GM23248 (cell line): ENCODE measurements at regions not wholly inside any gene's neighbourhood (a gene's known extent, or its start where the extent isn't known, plus 50 kb on each side); places are given as distances from the start of the nearest gene placed in this dataset.
A peak's percentile ranks its signal among the peaks of the same experiment; 100 is the strongest.

ENCODE experiments used
- DNase-seq: peaks from one replicate; pipeline ENCODE4 v3.0.0-alpha.2; 2015
- H2AFZ ChIP-seq: fragments of 200-600 bp; sonication (generic); 2 replicates; pipeline ENCODE4 v1.6.1; 2016; ENCODE audit warnings: antibody characterized with exemption
- H3F3A ChIP-seq: fragments of 200-600 bp; sonication (generic); 2 replicates; pipeline ENCODE4 v1.6.1; 2016; ENCODE audit warnings: mild to moderate bottlenecking, antibody characterized with exemption, mixed run types; ENCODE audit not compliant: insufficient read depth
- H3K27ac ChIP-seq: fragments of 200-600 bp; sonication (generic); 2 replicates; pipeline ENCODE4 v1.5.1; 2016; ENCODE audit warnings: mild to moderate bottlenecking
- H3K27me3 ChIP-seq: fragments of 200-600 bp; sonication (generic); replicated peaks from 2 replicates; pipeline ENCODE4 v1.6.1; 2016; ENCODE audit warnings: mild to moderate bottlenecking; ENCODE audit not compliant: insufficient read depth
- H3K36me3 ChIP-seq: fragments of 200-600 bp; sonication (generic); 2 replicates; pipeline ENCODE4 v1.6.1; 2016; ENCODE audit warnings: low read depth, mild to moderate bottlenecking
- H3K4me1 ChIP-seq: fragments of 200-600 bp; sonication (generic); 2 replicates; pipeline ENCODE4 v1.6.1; 2016; ENCODE audit warnings: mild to moderate bottlenecking; ENCODE audit not compliant: insufficient read depth
- H3K4me2 ChIP-seq: fragments of 200-600 bp; sonication (generic); one replicate; pipeline ENCODE4 v1.6.1; 2016; ENCODE audit warnings: mild to moderate bottlenecking; ENCODE audit not compliant: unreplicated experiment
- H3K4me3 ChIP-seq: fragments of 200-600 bp; sonication (generic); 2 replicates; pipeline ENCODE4 v1.5.1; 2016; ENCODE audit warnings: mild to moderate bottlenecking
- H3K79me2 ChIP-seq: fragments of 200-600 bp; sonication (generic); 2 replicates; pipeline ENCODE4 v1.6.1; 2016; ENCODE audit warnings: mild to moderate bottlenecking; ENCODE audit not compliant: insufficient read depth
- H3K9ac ChIP-seq: fragments of 200-600 bp; sonication (generic); 2 replicates; pipeline ENCODE4 v1.6.1; 2016; ENCODE audit warnings: mild to moderate bottlenecking
- H3K9me2 ChIP-seq: fragments of 200-600 bp; sonication (generic); 2 replicates; pipeline ENCODE4 v1.6.1; 2016; ENCODE audit warnings: mixed run types, mild to moderate bottlenecking, moderate library complexity; ENCODE audit not compliant: insufficient read depth
- H3K9me3 ChIP-seq: fragments of 200-600 bp; sonication (generic); one replicate; pipeline ENCODE4 v1.6.1; 2017; ENCODE audit warnings: low read depth
- H4K20me1 ChIP-seq: fragments of 200-600 bp; sonication (generic); 2 replicates; pipeline ENCODE4 v1.6.0; 2016; ENCODE audit not compliant: insufficient read depth
- EZH2 ChIP-seq: fragments of 200-600 bp; sonication (generic); IDR thresholded peaks from 2 replicates; pipeline ENCODE4 v1.6.1; 2018; ENCODE audit warnings: antibody characterized with exemption, mild to moderate bottlenecking; ENCODE audit not compliant: insufficient read depth, poor library complexity, severe bottlenecking
- EZH2phosphoT487 ChIP-seq: fragments of 200-600 bp; sonication (generic); IDR thresholded peaks from 2 replicates; pipeline ENCODE4 v1.6.1; 2018; ENCODE audit warnings: antibody characterized with exemption, moderate library complexity, mild to moderate bottlenecking, low read depth; ENCODE audit not compliant: insufficient read depth
- WGBS, 2 experiments: methylation state at CpG; one replicate each; pipeline ENCODE4 v1.1.6; 2015 to 2017; ENCODE audit warnings: low lambda C conversion rate in 2 of 2, low coverage in 1 of 2; ENCODE audit errors: missing lambda C conversion rate in 2 of 2; 5-methylcytosine and 5-hydroxymethylcytosine counted together
- in situ Hi-C: fragments of 300-500 bp; cut with MboI; formaldehyde crosslinking; loops from 2 replicates; pipeline ENCODE4 v1.15.0; 2020

- no peaks in the 10 kb centered on the region for H3K36me3 ChIP-seq
- no peaks in the 10 kb centered on the region for H4K20me1 ChIP-seq
- H3K4me1 ChIP-seq, result 0 out of 2 replicates have a peak, but pooled peaks cover 5% of the 10 kb centered on the region
- no peak for TF ChIP-seq EZH2phosphoT487
- TF ChIP-seq EZH2, result no peak
- H2AFZ ChIP-seq, result no peak overlapping the region
- WGBS, 2 experiments, result 66 to 69% methylated on average over 3 of the region's 3 CpGs
- in situ Hi-C loops, result loop anchor here (10.0 kb wide), 1 partner anchor 1180 kb away; no protein-coding TSS in a partner anchor
- H3K27me3 ChIP-seq, result no peaks in the 10 kb centered on the region
- H3K79me2 ChIP-seq, result no peaks in the 10 kb centered on the region
- no peak overlapping the region for H3K4me2 ChIP-seq
- no peak overlapping the region for H3K4me3 ChIP-seq
- H3K9me3 ChIP-seq, result no peaks in the 10 kb centered on the region
- DNase-seq, result no peak
- H3F3A ChIP-seq, result no peaks in the 10 kb centered on the region
- H3K9ac ChIP-seq, result no peak overlapping the region
- H3K9me2 ChIP-seq, result no peaks in the 10 kb centered on the region
- no peak overlapping the region for H3K27ac ChIP-seq
Observed at GRCh38 chr2:146734821-146735190, 1110.0 kb upstream of the ACVR2A start.

- H3K9me3 ChIP-seq, result no peaks in the 10 kb centered on the region
- no peak overlapping the region for H3K9ac ChIP-seq
- DNase-seq, result peak; percentile 80
- no peaks in the 10 kb centered on the region for H3F3A ChIP-seq
- TF ChIP-seq EZH2 (no peak), EZH2phosphoT487 (no peak)
- no peaks in the 10 kb centered on the region for H3K9me2 ChIP-seq
- H3K27me3 ChIP-seq, result no peaks in the 10 kb centered on the region
- H3K4me1 ChIP-seq, result 0 out of 2 replicates have a peak, but pooled peaks cover 5% of the 10 kb centered on the region
- peak overlapping the region; percentile 40 for H2AFZ ChIP-seq
- no peaks in the 10 kb centered on the region for H4K20me1 ChIP-seq
- in situ Hi-C loops, result loop anchor here (10.0 kb wide), 1 partner anchor 1181 kb away; no protein-coding TSS in a partner anchor
- H3K4me2 ChIP-seq, result peak overlapping the region; percentile 27
- H3K79me2 ChIP-seq, result no peaks in the 10 kb centered on the region
- no peak overlapping the region for H3K4me3 ChIP-seq
- 38% methylated on average over 8 of the region's 8 CpGs for WGBS, 2 experiments
- H3K36me3 ChIP-seq, result no peaks in the 10 kb centered on the region
- no peak overlapping the region for H3K27ac ChIP-seq
Observed at GRCh38 chr2:146734042-146734820, 1110.6 kb upstream of the ACVR2A start.

GRCh38 chr2:146730882-146731281 is 1113.9 kb upstream of the ACVR2A start:
- in situ Hi-C loops, result loop anchor here (10.0 kb wide), 1 partner anchor 1184 kb away; no protein-coding TSS in a partner anchor
- no peak for TF ChIP-seq EZH2
- no peak for TF ChIP-seq EZH2phosphoT487
- Histone ChIP-seq H4K20me1 (no peaks in the 10 kb centered on the region), H2AFZ (no peak overlapping the region), H3K9me3 (no peaks in the 10 kb centered on the region), H3F3A (no peaks in the 10 kb centered on the region), H3K27ac (no peak overlapping the region), H3K27me3 (no peaks in the 10 kb centered on the region), H3K9ac (no peak overlapping the region), H3K79me2 (no peaks in the 10 kb centered on the region), H3K4me2 (no peak overlapping the region), H3K9me2 (no peaks in the 10 kb centered on the region), H3K4me3 (no peak overlapping the region), H3K36me3 (no peaks in the 10 kb centered on the region), H3K4me1 (0 out of 2 replicates have a peak, but pooled peaks cover 5% of the 10 kb centered on the region)
- DNase-seq, result peak; percentile 40
- WGBS, 2 experiments, result 98 to 100% methylated on average over 1 of the region's 1 CpG

GRCh38 chr2:146721486-146721885 is 1123.3 kb upstream of the ACVR2A start:
- in situ Hi-C loops, result no loop called here
- WGBS, 2 experiments, result 63 to 67% methylated on average over 7 of the region's 7 CpGs
- Histone ChIP-seq H3K4me1 (no peaks in the 10 kb centered on the region), H3K27me3 (no peaks in the 10 kb centered on the region), H3K9ac (no peak overlapping the region), H3K27ac (no peak overlapping the region), H3K4me2 (no peak overlapping the region), H3K36me3 (no peaks in the 10 kb centered on the region), H3K4me3 (no peak overlapping the region), H3F3A (no peaks in the 10 kb centered on the region), H2AFZ (no peak overlapping the region), H3K9me2 (no peaks in the 10 kb centered on the region), H3K79me2 (no peaks in the 10 kb centered on the region), H3K9me3 (no peaks in the 10 kb centered on the region), H4K20me1 (no peaks in the 10 kb centered on the region)
- DNase-seq, result no peak
- no peak for TF ChIP-seq EZH2phosphoT487
- no peak for TF ChIP-seq EZH2
